ENCODE measurements at regions not wholly inside any gene's neighbourhood (a gene's known extent, or its start where the extent isn't known, plus 50 kb on each side); places are given as distances from the start of the nearest gene placed in this dataset.
"Not testable (repeated sequence)": the region's sequence is repeated elsewhere in the genome, so short reads cannot be mapped to it uniquely, and the experiment has no call there.

- Histone ChIP-seq H3K36me3 (ENCODE audit: control insufficient read depth, insufficient read depth, low read length) (no peaks in the 10 kb centered on the region), H3K27me3 (ENCODE audit: control insufficient read depth, insufficient read depth, low read length) (no peaks in the 10 kb centered on the region), H3K4me3 (ENCODE audit: low read length) (no peak overlapping the region), H3K9ac (ENCODE audit: low read length) (no peak overlapping the region), H3K4me1 (ENCODE audit: control insufficient read depth, insufficient read depth, low read length) (peaks cover 17% of the 10 kb centered on the region), H3K9me3 (ENCODE audit: control insufficient read depth, low read length) (no peaks in the 10 kb centered on the region)
These were observed 82.9 kb upstream of the NAMPT start for GRCh38 chr7:106367664-106368063.

- H3K9me3 ChIP-seq (ENCODE audit: control insufficient read depth, low read length) = no peaks in the 10 kb centered on the region
- H3K9ac ChIP-seq (ENCODE audit: low read length) = no peak overlapping the region
- no peaks in the 10 kb centered on the region for H3K36me3 ChIP-seq (ENCODE audit: control insufficient read depth, insufficient read depth, low read length)
- peaks cover 13% of the 10 kb centered on the region for H3K4me1 ChIP-seq (ENCODE audit: control insufficient read depth, insufficient read depth, low read length)
- no peaks in the 10 kb centered on the region for H3K27me3 ChIP-seq (ENCODE audit: control insufficient read depth, insufficient read depth, low read length)
- H3K4me3 ChIP-seq (ENCODE audit: low read length) = no peak overlapping the region
These were observed 82.2 kb upstream of the NAMPT start for GRCh38 chr7:106367018-106367420.

- no peaks in the 10 kb centered on the region for H3K27me3 ChIP-seq (ENCODE audit: control insufficient read depth, insufficient read depth, low read length)
- H3K36me3 ChIP-seq (ENCODE audit: control insufficient read depth, insufficient read depth, low read length) = no peaks in the 10 kb centered on the region
- no peak overlapping the region for H3K4me3 ChIP-seq (ENCODE audit: low read length)
- no peak overlapping the region for H3K9ac ChIP-seq (ENCODE audit: low read length)
- H3K4me1 ChIP-seq (ENCODE audit: control insufficient read depth, insufficient read depth, low read length) = peaks cover 13% of the 10 kb centered on the region
- no peaks in the 10 kb centered on the region for H3K9me3 ChIP-seq (ENCODE audit: control insufficient read depth, low read length)
These were observed 80.6 kb upstream of the NAMPT start for GRCh38 chr7:106365252-106366005.

GRCh38 chr7:106362507-106362906, 77.7 kb upstream of the NAMPT start:
- peaks cover 13% of the 10 kb centered on the region for H3K4me1 ChIP-seq (ENCODE audit: control insufficient read depth, insufficient read depth, low read length)
- H3K9me3 ChIP-seq (ENCODE audit: control insufficient read depth, low read length); H3K27me3 ChIP-seq (ENCODE audit: control insufficient read depth, insufficient read depth, low read length); H3K9ac ChIP-seq (ENCODE audit: low read length); H3K4me3 ChIP-seq (ENCODE audit: low read length); H3K36me3 ChIP-seq (ENCODE audit: control insufficient read depth, insufficient read depth, low read length): not testable (repeated sequence)

- Histone ChIP-seq H3K4me1 (ENCODE audit: control insufficient read depth, insufficient read depth, low read length) (no peaks in the 10 kb centered on the region), H3K27me3 (ENCODE audit: control insufficient read depth, insufficient read depth, low read length) (no peaks in the 10 kb centered on the region), H3K9ac (ENCODE audit: low read length) (no peak overlapping the region), H3K9me3 (ENCODE audit: control insufficient read depth, low read length) (no peaks in the 10 kb centered on the region), H3K4me3 (ENCODE audit: low read length) (no peak overlapping the region), H3K36me3 (ENCODE audit: control insufficient read depth, insufficient read depth, low read length) (no peaks in the 10 kb centered on the region)
These were observed 73.4 kb upstream of the NAMPT start for GRCh38 chr7:106358103-106358663.

- Histone ChIP-seq H3K4me1 (ENCODE audit: control insufficient read depth, insufficient read depth, low read length) (no peaks in the 10 kb centered on the region), H3K4me3 (ENCODE audit: low read length) (no peak overlapping the region), H3K9ac (ENCODE audit: low read length) (no peak overlapping the region), H3K36me3 (ENCODE audit: control insufficient read depth, insufficient read depth, low read length) (no peaks in the 10 kb centered on the region), H3K27me3 (ENCODE audit: control insufficient read depth, insufficient read depth, low read length) (no peaks in the 10 kb centered on the region), H3K9me3 (ENCODE audit: control insufficient read depth, low read length) (no peaks in the 10 kb centered on the region)
These were observed 72.9 kb upstream of the NAMPT start for GRCh38 chr7:106357675-106358074.

GRCh38 chr7:106354822-106355221, 70.0 kb upstream of the NAMPT start:
- H3K36me3 ChIP-seq (ENCODE audit: control insufficient read depth, insufficient read depth, low read length) = no peaks in the 10 kb centered on the region
- H3K9me3 ChIP-seq (ENCODE audit: control insufficient read depth, low read length) = no peaks in the 10 kb centered on the region
- H3K9ac ChIP-seq (ENCODE audit: low read length) = no peak overlapping the region
- no peaks in the 10 kb centered on the region for H3K4me1 ChIP-seq (ENCODE audit: control insufficient read depth, insufficient read depth, low read length)
- H3K27me3 ChIP-seq (ENCODE audit: control insufficient read depth, insufficient read depth, low read length) = no peaks in the 10 kb centered on the region
- H3K4me3 ChIP-seq (ENCODE audit: low read length) = no peak overlapping the region

- H3K9ac ChIP-seq (ENCODE audit: low read length) = no peak overlapping the region
- no peaks in the 10 kb centered on the region for H3K36me3 ChIP-seq (ENCODE audit: control insufficient read depth, insufficient read depth, low read length)
- no peaks in the 10 kb centered on the region for H3K9me3 ChIP-seq (ENCODE audit: control insufficient read depth, low read length)
- H3K4me1 ChIP-seq (ENCODE audit: control insufficient read depth, insufficient read depth, low read length) = no peaks in the 10 kb centered on the region
- H3K4me3 ChIP-seq (ENCODE audit: low read length) = no peak overlapping the region
- H3K27me3 ChIP-seq (ENCODE audit: control insufficient read depth, insufficient read depth, low read length) = no peaks in the 10 kb centered on the region
These were observed 69.2 kb upstream of the NAMPT start for GRCh38 chr7:106353944-106354343.

GRCh38 chr7:106348231-106348630, 63.4 kb upstream of the NAMPT start:
- no peaks in the 10 kb centered on the region for H3K9me3 ChIP-seq (ENCODE audit: control insufficient read depth, low read length)

GRCh38 chr7:106347229-106347833, 62.5 kb upstream of the NAMPT start:
- H3K9ac ChIP-seq (ENCODE audit: low read length) = no peak overlapping the region
- no peaks in the 10 kb centered on the region for H3K4me1 ChIP-seq (ENCODE audit: control insufficient read depth, insufficient read depth, low read length)

More at GRCh38 chr7:106348231-106348630, 63.4 kb upstream of the NAMPT start:
- H3K9ac ChIP-seq (ENCODE audit: low read length) = no peak overlapping the region
- no peaks in the 10 kb centered on the region for H3K4me1 ChIP-seq (ENCODE audit: control insufficient read depth, insufficient read depth, low read length)
- H3K36me3 ChIP-seq (ENCODE audit: control insufficient read depth, insufficient read depth, low read length) = no peaks in the 10 kb centered on the region
- no peaks in the 10 kb centered on the region for H3K27me3 ChIP-seq (ENCODE audit: control insufficient read depth, insufficient read depth, low read length)
- no peak overlapping the region for H3K4me3 ChIP-seq (ENCODE audit: low read length)

GRCh38 chr7:106346678-106347217, 62.0 kb upstream of the NAMPT start:
- no peaks in the 10 kb centered on the region for H3K9me3 ChIP-seq (ENCODE audit: control insufficient read depth, low read length)

More at GRCh38 chr7:106347229-106347833, 62.5 kb upstream of the NAMPT start:
- Histone ChIP-seq H3K4me3 (ENCODE audit: low read length) (no peak overlapping the region), H3K36me3 (ENCODE audit: control insufficient read depth, insufficient read depth, low read length) (no peaks in the 10 kb centered on the region), H3K27me3 (ENCODE audit: control insufficient read depth, insufficient read depth, low read length) (no peaks in the 10 kb centered on the region), H3K9me3 (ENCODE audit: control insufficient read depth, low read length) (no peaks in the 10 kb centered on the region)

GRCh38 chr7:106346167-106346677, 61.4 kb upstream of the NAMPT start:
- Histone ChIP-seq H3K4me3 (ENCODE audit: low read length) (no peak overlapping the region), H3K27me3 (ENCODE audit: control insufficient read depth, insufficient read depth, low read length) (no peaks in the 10 kb centered on the region), H3K4me1 (ENCODE audit: control insufficient read depth, insufficient read depth, low read length) (no peaks in the 10 kb centered on the region), H3K36me3 (ENCODE audit: control insufficient read depth, insufficient read depth, low read length) (no peaks in the 10 kb centered on the region), H3K9ac (ENCODE audit: low read length) (no peak overlapping the region), H3K9me3 (ENCODE audit: control insufficient read depth, low read length) (no peaks in the 10 kb centered on the region)

More at GRCh38 chr7:106346678-106347217, 62.0 kb upstream of the NAMPT start:
- Histone ChIP-seq H3K4me1 (ENCODE audit: control insufficient read depth, insufficient read depth, low read length) (no peaks in the 10 kb centered on the region), H3K4me3 (ENCODE audit: low read length) (no peak overlapping the region), H3K36me3 (ENCODE audit: control insufficient read depth, insufficient read depth, low read length) (no peaks in the 10 kb centered on the region), H3K9ac (ENCODE audit: low read length) (no peak overlapping the region), H3K27me3 (ENCODE audit: control insufficient read depth, insufficient read depth, low read length) (no peaks in the 10 kb centered on the region)

Data from mucosa of stomach (tissue), 1 donor.